ENCODE measurements at regions not wholly inside any gene's neighbourhood (a gene's known extent, or its start where the extent isn't known, plus 50 kb on each side); places are given as distances from the start of the nearest gene placed in this dataset.

DNA sequence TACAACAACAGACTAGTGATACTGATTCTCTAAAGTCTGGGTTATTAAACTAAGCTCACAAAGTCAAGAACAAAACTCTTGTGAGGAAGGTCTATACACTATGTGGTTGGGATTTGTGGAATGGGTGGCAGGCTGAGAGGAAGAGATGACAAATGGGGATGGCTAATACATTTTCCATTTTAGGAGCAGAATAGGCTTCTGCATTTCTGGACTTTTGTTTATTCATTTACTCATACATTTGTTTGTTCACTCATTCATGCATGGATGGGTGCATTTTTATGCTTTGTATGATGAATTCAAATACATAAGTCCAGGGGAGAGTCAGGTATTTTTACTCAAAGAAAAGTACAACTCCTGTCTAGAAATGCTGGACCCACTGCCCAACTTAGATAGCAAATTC lies 637.4 kb upstream of the CDH2 start:
- no peak for ATAC-seq (ENCODE audit: insufficient read depth, low read depth)
- no peaks in the 10 kb centered on the region for H4K20me1 ChIP-seq (ENCODE audit: insufficient read depth, low read length)

DNA sequence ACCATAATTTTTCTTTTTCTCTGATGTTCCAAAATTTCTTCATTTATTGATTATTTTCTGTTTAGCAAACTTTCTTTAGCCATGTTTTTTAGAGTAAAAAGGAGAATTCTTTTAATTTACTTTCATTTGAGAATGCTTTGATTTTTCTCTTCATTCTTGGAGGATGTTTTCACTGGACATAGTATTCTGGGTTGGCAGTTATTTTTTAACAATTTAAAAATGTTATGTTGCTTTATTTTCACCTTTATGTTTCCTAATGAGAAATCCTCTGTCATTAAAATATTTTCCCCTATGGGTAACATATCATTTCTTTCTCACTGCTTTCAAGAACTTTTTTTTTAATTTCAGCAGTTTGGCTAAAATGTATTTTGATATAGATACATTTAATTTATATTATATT lies 631.4 kb upstream of the CDH2 start:
- Histone ChIP-seq H4K20me1 (ENCODE audit: insufficient read depth, low read length) (no peaks in the 10 kb centered on the region), H3K79me2 (ENCODE audit: insufficient read depth, low read length) (no peaks in the 10 kb centered on the region), H3K9ac (ENCODE audit: low read depth, low read length) (no peak overlapping the region), H3K27ac (ENCODE audit: low read length) (no peak overlapping the region), H3K36me3 (ENCODE audit: insufficient read depth, low read length) (no peaks in the 10 kb centered on the region), H3K4me3 (ENCODE audit: low read depth in 1 of 2, low read length in 2 of 2) (no peak overlapping the region), H2AFZ (ENCODE audit: low read depth, low read length) (no peak overlapping the region), H3K9me3 (ENCODE audit: insufficient read depth, low read length, severe bottlenecking) (peaks cover 9% of the 10 kb centered on the region), H3K27me3 (ENCODE audit: insufficient read depth, low read length, poor library complexity) (no peaks in the 10 kb centered on the region), H3K4me2 (ENCODE audit: insufficient read depth, low read length) (no peak overlapping the region), H3K4me1 (ENCODE audit: insufficient read depth, low read length) (no peaks in the 10 kb centered on the region)
- ATAC-seq (ENCODE audit: insufficient read depth, low read depth) (no peak), DNase-seq (no peak)
- TF ChIP-seq, protein P1, sequence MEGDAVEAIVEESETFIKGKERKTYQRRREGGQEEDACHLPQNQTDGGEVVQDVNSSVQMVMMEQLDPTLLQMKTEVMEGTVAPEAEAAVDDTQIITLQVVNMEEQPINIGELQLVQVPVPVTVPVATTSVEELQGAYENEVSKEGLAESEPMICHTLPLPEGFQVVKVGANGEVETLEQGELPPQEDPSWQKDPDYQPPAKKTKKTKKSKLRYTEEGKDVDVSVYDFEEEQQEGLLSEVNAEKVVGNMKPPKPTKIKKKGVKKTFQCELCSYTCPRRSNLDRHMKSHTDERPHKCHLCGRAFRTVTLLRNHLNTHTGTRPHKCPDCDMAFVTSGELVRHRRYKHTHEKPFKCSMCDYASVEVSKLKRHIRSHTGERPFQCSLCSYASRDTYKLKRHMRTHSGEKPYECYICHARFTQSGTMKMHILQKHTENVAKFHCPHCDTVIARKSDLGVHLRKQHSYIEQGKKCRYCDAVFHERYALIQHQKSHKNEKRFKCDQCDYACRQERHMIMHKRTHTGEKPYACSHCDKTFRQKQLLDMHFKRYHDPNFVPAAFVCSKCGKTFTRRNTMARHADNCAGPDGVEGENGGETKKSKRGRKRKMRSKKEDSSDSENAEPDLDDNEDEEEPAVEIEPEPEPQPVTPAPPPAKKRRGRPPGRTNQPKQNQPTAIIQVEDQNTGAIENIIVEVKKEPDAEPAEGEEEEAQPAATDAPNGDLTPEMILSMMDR (IDR thresholded peaks at IDR 0.05; ENCODE audit: borderline replicate concordance, extremely low read depth, low read length, poor library complexity, severe bottlenecking) = no peak
- no peak for TF ChIP-seq EZH2 (IDR thresholded peaks at IDR 0.05; ENCODE audit: borderline replicate concordance, low read depth, low read length, severe bottlenecking)

More for the DNA sequence above, 637.4 kb upstream of the CDH2 start:
- no peaks in the 10 kb centered on the region for H3K79me2 ChIP-seq (ENCODE audit: insufficient read depth, low read length)
- DNase-seq = no peak
- H3K9me3 ChIP-seq (ENCODE audit: insufficient read depth, low read length, severe bottlenecking) = peaks cover 1% of the 10 kb centered on the region
- H3K36me3 ChIP-seq (ENCODE audit: insufficient read depth, low read length) = no peaks in the 10 kb centered on the region
- no peak overlapping the region for H3K9ac ChIP-seq (ENCODE audit: low read depth, low read length)
- H3K27ac ChIP-seq (ENCODE audit: low read length) = no peak overlapping the region
- H3K4me2 ChIP-seq (ENCODE audit: insufficient read depth, low read length) = no peak overlapping the region
- H2AFZ ChIP-seq (ENCODE audit: low read depth, low read length) = no peak overlapping the region
- TF ChIP-seq EZH2 (IDR thresholded peaks at IDR 0.05; ENCODE audit: borderline replicate concordance, low read depth, low read length, severe bottlenecking) = no peak
- TF ChIP-seq, protein P1 (IDR thresholded peaks at IDR 0.05; ENCODE audit: borderline replicate concordance, extremely low read depth, low read length, poor library complexity, severe bottlenecking) = no peak
- H3K4me3 ChIP-seq (ENCODE audit: low read depth in 1 of 2, low read length in 2 of 2) = no peak overlapping the region
- no peaks in the 10 kb centered on the region for H3K4me1 ChIP-seq (ENCODE audit: insufficient read depth, low read length)
- no peaks in the 10 kb centered on the region for H3K27me3 ChIP-seq (ENCODE audit: insufficient read depth, low read length, poor library complexity)

DNA sequence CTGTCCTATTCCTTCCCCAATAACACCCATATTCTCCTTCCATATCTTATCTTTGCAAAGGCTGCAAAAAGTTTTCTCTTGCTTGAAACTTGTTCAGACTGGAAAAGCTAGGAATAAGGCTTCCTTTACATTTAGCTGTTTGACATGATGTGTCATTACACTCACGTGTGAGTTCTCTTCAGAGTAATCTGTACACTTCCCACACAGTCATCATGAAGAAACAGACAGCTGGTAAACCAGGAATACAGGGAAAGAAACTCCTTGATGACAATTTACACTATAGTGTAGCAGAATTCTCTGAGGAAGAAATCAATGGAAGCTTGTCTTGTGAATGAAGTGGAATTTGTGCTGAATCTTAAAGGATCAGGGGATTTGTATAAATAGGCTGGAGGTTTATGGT lies 628.6 kb upstream of the CDH2 start:
- H3K4me1 ChIP-seq (ENCODE audit: insufficient read depth, low read length) = no peaks in the 10 kb centered on the region
- H3K36me3 ChIP-seq (ENCODE audit: insufficient read depth, low read length) = no peaks in the 10 kb centered on the region
- no peak overlapping the region for H3K9ac ChIP-seq (ENCODE audit: low read depth, low read length)
- H3K9me3 ChIP-seq (ENCODE audit: insufficient read depth, low read length, severe bottlenecking) = peaks cover 9% of the 10 kb centered on the region
- H3K27ac ChIP-seq (ENCODE audit: low read length) = no peak overlapping the region
- ATAC-seq (ENCODE audit: insufficient read depth, low read depth) = no peak
- DNase-seq = no peak
- H2AFZ ChIP-seq (ENCODE audit: low read depth, low read length) = peak overlapping the region; percentile 56; the same call in 1 of the 2 replicates
- TF ChIP-seq EZH2 (IDR thresholded peaks at IDR 0.05; ENCODE audit: borderline replicate concordance, low read depth, low read length, severe bottlenecking) = no peak
- TF ChIP-seq, protein P1 (IDR thresholded peaks at IDR 0.05; ENCODE audit: borderline replicate concordance, extremely low read depth, low read length, poor library complexity, severe bottlenecking) = no peak
- H3K79me2 ChIP-seq (ENCODE audit: insufficient read depth, low read length) = no peaks in the 10 kb centered on the region
- no peak overlapping the region for H3K4me2 ChIP-seq (ENCODE audit: insufficient read depth, low read length)
- no peaks in the 10 kb centered on the region for H3K27me3 ChIP-seq (ENCODE audit: insufficient read depth, low read length, poor library complexity)
- no peak overlapping the region for H3K4me3 ChIP-seq (ENCODE audit: low read depth in 1 of 2, low read length in 2 of 2)
- H4K20me1 ChIP-seq (ENCODE audit: insufficient read depth, low read length) = no peaks in the 10 kb centered on the region
